ENCODE measurements at regions not wholly inside any gene's neighbourhood (a gene's known extent, or its start where the extent isn't known, plus 50 kb on each side); places are given as distances from the start of the nearest gene placed in this dataset.

DNA sequence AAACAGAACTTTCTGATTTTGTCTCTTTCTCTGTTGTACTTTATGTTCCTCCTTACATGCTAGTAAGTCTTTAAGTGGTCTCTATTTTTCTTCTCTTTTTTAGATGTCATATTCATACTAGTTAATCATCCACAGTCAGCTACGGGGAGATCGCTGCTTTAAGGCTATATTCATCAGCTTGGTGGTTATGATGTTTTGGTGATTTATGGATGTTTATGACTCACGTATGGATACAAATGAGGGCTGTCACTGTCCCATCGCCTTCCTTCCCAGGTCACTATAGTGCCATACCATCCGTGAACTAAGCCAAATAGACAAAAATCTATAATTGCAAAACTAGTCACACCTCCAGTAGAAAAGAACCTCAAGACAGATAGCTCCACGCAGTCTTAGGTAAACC, 296.8 kb upstream of the AADAT start (continued):
- no peak for TF ChIP-seq EZH2 (IDR thresholded peaks at IDR 0.05; ENCODE audit: low read depth, unreplicated experiment)
- TF ChIP-seq, protein P1, sequence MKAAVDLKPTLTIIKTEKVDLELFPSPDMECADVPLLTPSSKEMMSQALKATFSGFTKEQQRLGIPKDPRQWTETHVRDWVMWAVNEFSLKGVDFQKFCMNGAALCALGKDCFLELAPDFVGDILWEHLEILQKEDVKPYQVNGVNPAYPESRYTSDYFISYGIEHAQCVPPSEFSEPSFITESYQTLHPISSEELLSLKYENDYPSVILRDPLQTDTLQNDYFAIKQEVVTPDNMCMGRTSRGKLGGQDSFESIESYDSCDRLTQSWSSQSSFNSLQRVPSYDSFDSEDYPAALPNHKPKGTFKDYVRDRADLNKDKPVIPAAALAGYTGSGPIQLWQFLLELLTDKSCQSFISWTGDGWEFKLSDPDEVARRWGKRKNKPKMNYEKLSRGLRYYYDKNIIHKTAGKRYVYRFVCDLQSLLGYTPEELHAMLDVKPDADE (IDR thresholded peaks at IDR 0.05): no peak
- TF ChIP-seq CREB1 (CRISPR knock-in tag; IDR thresholded peaks at IDR 0.05; ENCODE audit: low read depth): no peak
- no peak for TF ChIP-seq NANOG (IDR thresholded peaks at IDR 0.05; ENCODE audit: borderline replicate concordance)

DNA sequence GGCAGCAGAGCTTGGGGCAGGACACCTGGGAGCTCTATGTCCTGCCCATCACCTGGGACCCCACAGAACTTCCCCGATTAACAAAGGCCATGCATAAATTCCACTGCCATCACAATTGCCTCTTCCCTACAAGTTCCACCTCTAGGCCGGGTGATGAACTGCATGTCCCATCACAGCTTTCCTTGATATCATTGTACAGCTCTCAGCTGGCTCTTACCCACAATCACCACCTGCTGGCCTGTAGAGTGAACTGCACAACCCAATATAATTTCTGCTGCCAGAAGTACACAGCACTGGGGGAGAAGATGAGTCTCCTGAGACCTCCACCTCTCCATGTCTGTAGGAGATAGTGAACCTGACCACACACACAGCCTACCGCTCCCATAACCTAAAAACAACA, 285.0 kb upstream of the AADAT start:
- peak; percentile 89 for ATAC-seq

DNA sequence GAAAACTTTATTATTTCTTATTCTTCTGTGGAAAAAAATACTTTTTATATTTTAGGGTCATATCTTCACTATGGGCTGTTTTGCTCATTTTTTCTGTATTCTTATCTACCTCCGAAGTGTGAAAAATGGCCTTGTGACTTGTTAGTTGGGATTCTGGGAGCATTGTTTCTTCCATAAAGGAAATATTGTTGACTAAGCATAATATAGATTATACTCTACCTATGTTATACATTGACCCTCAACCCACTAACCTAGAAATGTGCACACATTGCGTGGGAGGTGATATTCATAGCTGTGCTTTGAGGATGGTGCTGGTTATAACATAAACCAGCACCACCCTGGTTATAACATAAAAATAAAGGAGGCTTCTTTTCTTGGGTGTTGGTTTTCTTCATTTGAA, 259.2 kb upstream of the AADAT start:
- H4K20me1 ChIP-seq (replicated peaks; ENCODE audit: insufficient read depth): no peaks in the 10 kb centered on the region
- no peak overlapping the region for H3K4me3 ChIP-seq
- ATAC-seq (no peak), DNase-seq (ENCODE audit: low spot score) (no peak)
- no peaks in the 10 kb centered on the region for H3F3A ChIP-seq (replicated peaks; ENCODE audit: low read depth)
- H3K27me3 Mint-ChIP-seq (ENCODE audit: insufficient read depth, low read depth, poor library complexity): peaks cover 5% of the 10 kb centered on the region
- no peaks in the 10 kb centered on the region for H3K4me1 ChIP-seq (ENCODE audit: insufficient read depth)
- peaks cover 8% of the 10 kb centered on the region; the same call in 2 of the 3 replicates for H3K36me3 Mint-ChIP-seq (ENCODE audit: low read depth)
- no peak overlapping the region for H2AFZ ChIP-seq
- H3K27me3 ChIP-seq (ENCODE audit: insufficient read depth): no peaks in the 10 kb centered on the region
- H3K36me3 ChIP-seq (ENCODE audit: insufficient read depth): no peaks in the 10 kb centered on the region
- H3K4me3 Mint-ChIP-seq: no peak overlapping the region
- no peak overlapping the region for H3K27ac ChIP-seq (ENCODE audit: low read depth)
- H3K4me1 Mint-ChIP-seq: no peaks in the 10 kb centered on the region
- no peak overlapping the region for H3K27ac Mint-ChIP-seq
- no peak overlapping the region for H3K4me2 ChIP-seq
- no peaks in the 10 kb centered on the region for H3K79me2 ChIP-seq (replicated peaks; ENCODE audit: insufficient read depth)
- H3K9me3 Mint-ChIP-seq: peaks cover 15% of the 10 kb centered on the region
- H3K9me2 ChIP-seq (ENCODE audit: insufficient read depth): peaks cover 7% of the 10 kb centered on the region; the same call in 1 of the 2 replicates
- TF ChIP-seq EZH2 (IDR thresholded peaks at IDR 0.05; ENCODE audit: low read depth, unreplicated experiment) (no peak), ZNF331 (CRISPR knock-in tag; IDR thresholded peaks at IDR 0.05; ENCODE audit: low read depth) (no peak), CREB1 (CRISPR knock-in tag; IDR thresholded peaks at IDR 0.05; ENCODE audit: low read depth) (no peak), JUNB (IDR thresholded peaks at IDR 0.05; ENCODE audit: unreplicated experiment) (no peak), POLR2AphosphoS5 (IDR thresholded peaks at IDR 0.05; ENCODE audit: low read depth) (no peak), STAT1 (IDR thresholded peaks at IDR 0.05; ENCODE audit: unreplicated experiment) (no peak)
- TF ChIP-seq, protein P2, sequence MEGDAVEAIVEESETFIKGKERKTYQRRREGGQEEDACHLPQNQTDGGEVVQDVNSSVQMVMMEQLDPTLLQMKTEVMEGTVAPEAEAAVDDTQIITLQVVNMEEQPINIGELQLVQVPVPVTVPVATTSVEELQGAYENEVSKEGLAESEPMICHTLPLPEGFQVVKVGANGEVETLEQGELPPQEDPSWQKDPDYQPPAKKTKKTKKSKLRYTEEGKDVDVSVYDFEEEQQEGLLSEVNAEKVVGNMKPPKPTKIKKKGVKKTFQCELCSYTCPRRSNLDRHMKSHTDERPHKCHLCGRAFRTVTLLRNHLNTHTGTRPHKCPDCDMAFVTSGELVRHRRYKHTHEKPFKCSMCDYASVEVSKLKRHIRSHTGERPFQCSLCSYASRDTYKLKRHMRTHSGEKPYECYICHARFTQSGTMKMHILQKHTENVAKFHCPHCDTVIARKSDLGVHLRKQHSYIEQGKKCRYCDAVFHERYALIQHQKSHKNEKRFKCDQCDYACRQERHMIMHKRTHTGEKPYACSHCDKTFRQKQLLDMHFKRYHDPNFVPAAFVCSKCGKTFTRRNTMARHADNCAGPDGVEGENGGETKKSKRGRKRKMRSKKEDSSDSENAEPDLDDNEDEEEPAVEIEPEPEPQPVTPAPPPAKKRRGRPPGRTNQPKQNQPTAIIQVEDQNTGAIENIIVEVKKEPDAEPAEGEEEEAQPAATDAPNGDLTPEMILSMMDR (conservative IDR thresholded peaks at IDR 0.05; ENCODE audit: low read depth in 2 of 2): no peak
- TF ChIP-seq, protein P1 (IDR thresholded peaks at IDR 0.05): no peak
- TF ChIP-seq, protein P3, sequence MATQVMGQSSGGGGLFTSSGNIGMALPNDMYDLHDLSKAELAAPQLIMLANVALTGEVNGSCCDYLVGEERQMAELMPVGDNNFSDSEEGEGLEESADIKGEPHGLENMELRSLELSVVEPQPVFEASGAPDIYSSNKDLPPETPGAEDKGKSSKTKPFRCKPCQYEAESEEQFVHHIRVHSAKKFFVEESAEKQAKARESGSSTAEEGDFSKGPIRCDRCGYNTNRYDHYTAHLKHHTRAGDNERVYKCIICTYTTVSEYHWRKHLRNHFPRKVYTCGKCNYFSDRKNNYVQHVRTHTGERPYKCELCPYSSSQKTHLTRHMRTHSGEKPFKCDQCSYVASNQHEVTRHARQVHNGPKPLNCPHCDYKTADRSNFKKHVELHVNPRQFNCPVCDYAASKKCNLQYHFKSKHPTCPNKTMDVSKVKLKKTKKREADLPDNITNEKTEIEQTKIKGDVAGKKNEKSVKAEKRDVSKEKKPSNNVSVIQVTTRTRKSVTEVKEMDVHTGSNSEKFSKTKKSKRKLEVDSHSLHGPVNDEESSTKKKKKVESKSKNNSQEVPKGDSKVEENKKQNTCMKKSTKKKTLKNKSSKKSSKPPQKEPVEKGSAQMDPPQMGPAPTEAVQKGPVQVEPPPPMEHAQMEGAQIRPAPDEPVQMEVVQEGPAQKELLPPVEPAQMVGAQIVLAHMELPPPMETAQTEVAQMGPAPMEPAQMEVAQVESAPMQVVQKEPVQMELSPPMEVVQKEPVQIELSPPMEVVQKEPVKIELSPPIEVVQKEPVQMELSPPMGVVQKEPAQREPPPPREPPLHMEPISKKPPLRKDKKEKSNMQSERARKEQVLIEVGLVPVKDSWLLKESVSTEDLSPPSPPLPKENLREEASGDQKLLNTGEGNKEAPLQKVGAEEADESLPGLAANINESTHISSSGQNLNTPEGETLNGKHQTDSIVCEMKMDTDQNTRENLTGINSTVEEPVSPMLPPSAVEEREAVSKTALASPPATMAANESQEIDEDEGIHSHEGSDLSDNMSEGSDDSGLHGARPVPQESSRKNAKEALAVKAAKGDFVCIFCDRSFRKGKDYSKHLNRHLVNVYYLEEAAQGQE (IDR thresholded peaks at IDR 0.05; ENCODE audit: unreplicated experiment): no peak

More for the DNA sequence above, 285.0 kb upstream of the AADAT start:
- no peaks in the 10 kb centered on the region for H3K79me2 ChIP-seq (replicated peaks; ENCODE audit: insufficient read depth)
- no peak overlapping the region for H3K4me3 ChIP-seq
- Mint-ChIP-seq H3K27ac (no peak overlapping the region), H3K4me1 (no peaks in the 10 kb centered on the region), H3K36me3 (ENCODE audit: low read depth) (no peaks in the 10 kb centered on the region; the same call in 2 of the 3 replicates), H3K27me3 (ENCODE audit: insufficient read depth, low read depth, poor library complexity) (no peaks in the 10 kb centered on the region), H3K4me3 (no peak overlapping the region), H3K9me3 (peaks cover 35% of the 10 kb centered on the region)
- no peak for TF ChIP-seq STAT1 (IDR thresholded peaks at IDR 0.05; ENCODE audit: unreplicated experiment)
- TF ChIP-seq, protein P2 (conservative IDR thresholded peaks at IDR 0.05; ENCODE audit: low read depth in 2 of 2): peak; percentile 79 to 84
- H2AFZ ChIP-seq: no peak overlapping the region
- H3K4me1 ChIP-seq (ENCODE audit: insufficient read depth): no peaks in the 10 kb centered on the region
- H4K20me1 ChIP-seq (replicated peaks; ENCODE audit: insufficient read depth): no peaks in the 10 kb centered on the region
- H3K27ac ChIP-seq (ENCODE audit: low read depth): no peak overlapping the region
- no peaks in the 10 kb centered on the region for H3K9me2 ChIP-seq (ENCODE audit: insufficient read depth)
- H3K36me3 ChIP-seq (ENCODE audit: insufficient read depth): no peaks in the 10 kb centered on the region
- H3K27me3 ChIP-seq (ENCODE audit: insufficient read depth): no peaks in the 10 kb centered on the region
- H3K4me2 ChIP-seq: no peak overlapping the region
- DNase-seq (ENCODE audit: low spot score): peak; percentile 81
- no peaks in the 10 kb centered on the region for H3F3A ChIP-seq (replicated peaks; ENCODE audit: low read depth)

All from GM23338 (cell line).